ENCODE measurements at regions not wholly inside any gene's neighbourhood (a gene's known extent, or its start where the extent isn't known, plus 50 kb on each side); places are given as distances from the start of the nearest gene placed in this dataset.

DNA sequence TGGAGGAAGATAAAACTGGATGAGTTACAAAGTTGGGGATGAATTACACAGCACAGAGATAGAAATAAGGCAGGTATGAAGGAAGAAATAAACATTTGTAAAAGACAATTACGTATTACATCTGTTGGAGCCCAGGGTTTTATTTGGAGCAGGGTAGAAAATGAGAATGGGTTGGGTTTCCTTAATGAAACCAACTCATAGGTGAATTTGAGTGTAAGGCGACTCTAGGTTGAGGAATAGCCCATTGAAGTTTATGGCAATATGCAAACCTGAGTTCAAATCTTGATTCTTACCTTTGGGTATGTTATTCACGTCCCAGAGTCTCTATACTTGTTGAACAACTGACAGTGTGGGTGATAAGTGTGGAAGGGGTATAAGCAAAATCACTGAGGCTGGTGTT is 422.3 kb upstream of the WWC1 start:
- Histone ChIP-seq H3K4me3 (no peak overlapping the region), H3K27me3 (no peaks in the 10 kb centered on the region), H3K36me3 (no peaks in the 10 kb centered on the region), H3K4me1 (no peaks in the 10 kb centered on the region), H3K9me3 (no peaks in the 10 kb centered on the region), H3K27ac (no peak overlapping the region)
- TF ChIP-seq, protein P1, sequence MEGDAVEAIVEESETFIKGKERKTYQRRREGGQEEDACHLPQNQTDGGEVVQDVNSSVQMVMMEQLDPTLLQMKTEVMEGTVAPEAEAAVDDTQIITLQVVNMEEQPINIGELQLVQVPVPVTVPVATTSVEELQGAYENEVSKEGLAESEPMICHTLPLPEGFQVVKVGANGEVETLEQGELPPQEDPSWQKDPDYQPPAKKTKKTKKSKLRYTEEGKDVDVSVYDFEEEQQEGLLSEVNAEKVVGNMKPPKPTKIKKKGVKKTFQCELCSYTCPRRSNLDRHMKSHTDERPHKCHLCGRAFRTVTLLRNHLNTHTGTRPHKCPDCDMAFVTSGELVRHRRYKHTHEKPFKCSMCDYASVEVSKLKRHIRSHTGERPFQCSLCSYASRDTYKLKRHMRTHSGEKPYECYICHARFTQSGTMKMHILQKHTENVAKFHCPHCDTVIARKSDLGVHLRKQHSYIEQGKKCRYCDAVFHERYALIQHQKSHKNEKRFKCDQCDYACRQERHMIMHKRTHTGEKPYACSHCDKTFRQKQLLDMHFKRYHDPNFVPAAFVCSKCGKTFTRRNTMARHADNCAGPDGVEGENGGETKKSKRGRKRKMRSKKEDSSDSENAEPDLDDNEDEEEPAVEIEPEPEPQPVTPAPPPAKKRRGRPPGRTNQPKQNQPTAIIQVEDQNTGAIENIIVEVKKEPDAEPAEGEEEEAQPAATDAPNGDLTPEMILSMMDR (IDR thresholded peaks at IDR 0.05): no peak
- no peak for DNase-seq (ENCODE audit: low spot score)

DNA sequence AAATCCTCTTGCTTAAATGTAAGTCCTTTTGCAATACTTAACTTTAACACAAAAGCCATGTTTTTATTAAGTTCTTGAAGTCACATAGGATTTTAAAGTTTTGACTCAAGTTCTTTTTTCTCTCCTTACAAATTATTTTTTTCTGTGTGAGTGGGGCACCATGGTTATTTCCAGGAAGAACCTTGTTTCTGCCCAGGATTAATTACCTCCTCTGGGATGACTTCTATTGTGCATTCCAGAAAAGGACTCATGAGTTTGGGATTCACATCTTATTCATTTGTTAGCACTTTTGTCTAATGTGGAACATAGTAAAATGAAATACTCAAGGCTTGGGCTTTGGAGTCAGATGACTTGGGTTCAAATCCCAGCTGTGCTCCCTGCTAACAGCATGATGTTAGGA is 421.4 kb upstream of the WWC1 start:
- DNase-seq (ENCODE audit: low spot score): no peak
- Histone ChIP-seq H3K4me3 (no peak overlapping the region), H3K36me3 (no peaks in the 10 kb centered on the region), H3K27ac (no peak overlapping the region), H3K4me1 (no peaks in the 10 kb centered on the region), H3K27me3 (no peaks in the 10 kb centered on the region), H3K9me3 (no peaks in the 10 kb centered on the region)
- TF ChIP-seq, protein P1 (IDR thresholded peaks at IDR 0.05): no peak

DNA sequence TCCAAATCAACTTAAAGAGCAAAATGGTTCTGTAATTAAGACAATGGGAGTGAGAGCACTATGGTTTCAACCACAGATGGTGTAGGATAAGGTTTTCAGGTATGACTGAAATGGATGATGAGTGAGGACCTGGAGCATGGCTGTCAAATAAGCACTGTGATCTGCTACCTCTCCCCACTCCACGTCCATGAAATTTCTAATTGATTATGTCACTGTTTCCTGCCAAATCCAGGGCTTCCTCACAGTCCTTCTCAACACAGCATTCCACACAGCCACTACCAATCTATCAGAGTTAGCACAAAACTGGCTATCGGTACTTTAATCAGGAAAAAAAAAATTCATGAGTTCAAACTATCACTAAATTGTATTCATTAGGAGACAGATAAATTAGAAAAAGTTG is 420.4 kb upstream of the WWC1 start:
- Histone ChIP-seq H3K4me3 (no peak overlapping the region), H3K27me3 (no peaks in the 10 kb centered on the region), H3K36me3 (no peaks in the 10 kb centered on the region), H3K9me3 (no peaks in the 10 kb centered on the region), H3K27ac (no peak overlapping the region), H3K4me1 (no peaks in the 10 kb centered on the region)
- DNase-seq (ENCODE audit: low spot score): no peak
- TF ChIP-seq, protein P1 (IDR thresholded peaks at IDR 0.05): no peak

- DNase-seq (ENCODE audit: low spot score): no peak
- no peak overlapping the region for H3K27ac ChIP-seq
Observed at GRCh38 chr5:167872791-167873190, 418.7 kb upstream of the WWC1 start.

GRCh38 chr5:167877114-167877722 is 414.2 kb upstream of the WWC1 start:
- no peak for DNase-seq (ENCODE audit: low spot score)
- TF ChIP-seq, protein P1 (IDR thresholded peaks at IDR 0.05): no peak
- H3K9me3 ChIP-seq: no peaks in the 10 kb centered on the region
- H3K4me3 ChIP-seq: no peak overlapping the region
- H3K4me1 ChIP-seq: no peaks in the 10 kb centered on the region
- no peak overlapping the region for H3K27ac ChIP-seq
- no peaks in the 10 kb centered on the region for H3K27me3 ChIP-seq
- H3K36me3 ChIP-seq: no peaks in the 10 kb centered on the region

More at GRCh38 chr5:167872791-167873190, 418.7 kb upstream of the WWC1 start:
- Histone ChIP-seq H3K4me1 (no peaks in the 10 kb centered on the region), H3K9me3 (no peaks in the 10 kb centered on the region), H3K27me3 (no peaks in the 10 kb centered on the region), H3K36me3 (no peaks in the 10 kb centered on the region), H3K4me3 (no peak overlapping the region)
- TF ChIP-seq, protein P1 (IDR thresholded peaks at IDR 0.05): no peak

DNA sequence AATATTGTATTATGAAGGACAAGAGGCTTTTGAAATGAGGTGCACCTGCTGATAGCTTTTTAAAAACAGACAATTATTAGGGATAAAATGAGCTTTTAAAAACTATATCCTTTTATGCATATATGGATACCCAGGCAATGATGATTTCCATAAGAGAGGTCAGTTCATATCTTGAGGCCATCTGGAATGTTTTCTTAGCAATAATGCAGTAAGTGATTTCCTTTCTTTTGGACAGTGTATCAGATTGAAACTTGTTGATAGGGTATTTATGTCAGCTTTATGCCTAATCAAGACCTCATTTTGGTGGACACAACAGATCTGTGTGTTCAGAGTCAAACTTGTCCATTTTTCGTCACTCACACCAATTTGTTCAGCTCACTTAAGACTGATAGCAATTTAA is 413.5 kb upstream of the WWC1 start:
- no peaks in the 10 kb centered on the region for H3K9me3 ChIP-seq
- TF ChIP-seq, protein P1 (IDR thresholded peaks at IDR 0.05): no peak
- DNase-seq (ENCODE audit: low spot score): no peak
- no peaks in the 10 kb centered on the region for H3K4me1 ChIP-seq
- no peak overlapping the region for H3K4me3 ChIP-seq
- no peaks in the 10 kb centered on the region for H3K27me3 ChIP-seq
- no peak overlapping the region for H3K27ac ChIP-seq
- H3K36me3 ChIP-seq: no peaks in the 10 kb centered on the region
